Gastroesophageal sphincter (tissue), 3 donors: ENCODE measurements at regions not wholly inside any gene's neighbourhood (a gene's known extent, or its start where the extent isn't known, plus 50 kb on each side); places are given as distances from the start of the nearest gene placed in this dataset.
"Not testable (repeated sequence)": the region's sequence is repeated elsewhere in the genome, so short reads cannot be mapped to it uniquely, and the experiment has no call there.

Experiments used
- EP300 ChIP-seq: sonication (generic); formaldehyde crosslinking; IDR thresholded peaks from one replicate; pipeline ENCODE4 v1.6.1; 2017; ENCODE audit warnings: antibody characterized with exemption, mild to moderate bottlenecking
- POLR2A ChIP-seq, 2 donors: fragments of 450-650 bp; IDR thresholded peaks; one replicate each; pipeline ENCODE4 v1.6.1; 2017; ENCODE audit warnings: antibody characterized with exemption in 2 of 2, mild to moderate bottlenecking in 2 of 2, moderate library complexity in 1 of 2
- POLR2AphosphoS5 ChIP-seq: sonication (generic); formaldehyde crosslinking; IDR thresholded peaks from one replicate; pipeline ENCODE4 v1.6.1; 2017; ENCODE audit warnings: antibody characterized with exemption
- TF ChIP-seq, protein P1 (sequence below), 4 experiments: fragments of 200-600 bp in 2 of 4; fragments of 450-650 bp in 2 of 4; sonication (generic) in 1 of 4; IDR thresholded peaks; one replicate each; pipeline ENCODE4 v1.5.1; 2017 to 2019; ENCODE audit warnings: antibody characterized with exemption in 4 of 4, mild to moderate bottlenecking in 2 of 4, moderate library complexity in 2 of 4

DNA sequence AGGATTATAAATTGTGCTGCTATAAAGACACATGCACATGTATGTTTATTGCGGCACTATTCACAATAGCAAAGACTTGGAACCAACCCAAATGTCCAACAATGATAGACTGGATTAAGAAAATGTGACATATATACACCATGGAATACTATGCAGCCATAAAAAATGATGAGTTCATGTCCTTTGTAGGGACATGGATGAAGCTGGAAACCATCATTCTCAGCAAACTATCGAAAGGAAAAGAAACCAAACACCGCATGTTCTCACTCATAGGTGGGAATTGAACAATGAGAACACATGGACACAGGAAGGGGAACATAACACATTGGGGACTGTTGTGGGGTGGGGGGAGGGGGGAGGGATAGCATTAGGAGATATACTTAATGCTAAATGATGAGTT is 67.8 kb upstream of the ETV3 start:
- TF ChIP-seq POLR2A (IDR thresholded peaks at IDR 0.05); POLR2AphosphoS5; EP300: not testable (repeated sequence)
- TF ChIP-seq, protein P1, sequence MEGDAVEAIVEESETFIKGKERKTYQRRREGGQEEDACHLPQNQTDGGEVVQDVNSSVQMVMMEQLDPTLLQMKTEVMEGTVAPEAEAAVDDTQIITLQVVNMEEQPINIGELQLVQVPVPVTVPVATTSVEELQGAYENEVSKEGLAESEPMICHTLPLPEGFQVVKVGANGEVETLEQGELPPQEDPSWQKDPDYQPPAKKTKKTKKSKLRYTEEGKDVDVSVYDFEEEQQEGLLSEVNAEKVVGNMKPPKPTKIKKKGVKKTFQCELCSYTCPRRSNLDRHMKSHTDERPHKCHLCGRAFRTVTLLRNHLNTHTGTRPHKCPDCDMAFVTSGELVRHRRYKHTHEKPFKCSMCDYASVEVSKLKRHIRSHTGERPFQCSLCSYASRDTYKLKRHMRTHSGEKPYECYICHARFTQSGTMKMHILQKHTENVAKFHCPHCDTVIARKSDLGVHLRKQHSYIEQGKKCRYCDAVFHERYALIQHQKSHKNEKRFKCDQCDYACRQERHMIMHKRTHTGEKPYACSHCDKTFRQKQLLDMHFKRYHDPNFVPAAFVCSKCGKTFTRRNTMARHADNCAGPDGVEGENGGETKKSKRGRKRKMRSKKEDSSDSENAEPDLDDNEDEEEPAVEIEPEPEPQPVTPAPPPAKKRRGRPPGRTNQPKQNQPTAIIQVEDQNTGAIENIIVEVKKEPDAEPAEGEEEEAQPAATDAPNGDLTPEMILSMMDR (IDR thresholded peaks at IDR 0.05): not testable (repeated sequence)
